ENCODE measurements at regions not wholly inside any gene's neighbourhood (a gene's known extent, or its start where the extent isn't known, plus 50 kb on each side); places are given as distances from the start of the nearest gene placed in this dataset.

DNA sequence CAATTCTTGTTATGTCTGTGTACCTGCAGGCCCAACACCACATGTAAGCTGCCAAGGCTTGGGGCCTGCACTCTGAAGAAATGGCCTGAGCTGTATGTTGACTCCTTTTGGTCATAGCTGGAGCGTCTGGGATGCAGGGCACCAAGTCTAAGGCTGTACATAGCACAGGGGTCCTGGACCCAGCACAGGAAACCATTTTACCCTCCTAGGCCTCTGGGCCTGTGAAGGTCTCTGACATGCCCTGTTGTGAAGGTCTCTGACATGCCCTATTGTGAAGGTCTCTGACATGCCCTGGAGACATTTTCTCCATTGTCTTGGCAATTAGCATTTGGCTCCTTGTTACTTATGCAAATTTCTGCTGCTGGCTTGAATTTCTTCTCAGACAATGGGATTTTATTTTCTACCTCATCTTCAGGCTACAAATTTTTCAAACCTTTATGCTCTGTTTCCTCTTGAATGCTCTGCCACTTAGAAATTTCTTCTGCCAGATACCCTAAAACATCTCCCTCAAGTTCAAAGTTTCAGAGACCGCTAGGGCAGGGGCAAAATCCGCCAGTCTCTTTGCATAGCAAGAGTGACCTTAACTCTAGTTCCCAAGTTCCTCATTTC, 246.7 kb upstream of the B3GALT2 start:
- peaks cover 8% of the 10 kb centered on the region for H3K9me3 ChIP-seq (ENCODE audit: low read depth)
- Mint-ChIP-seq H3K4me3 (no peak overlapping the region), H3K27ac (no peak overlapping the region), H3K27me3 (ENCODE audit: insufficient read depth, low read depth) (peaks cover 2% of the 10 kb centered on the region), H3K36me3 (peaks cover 2% of the 10 kb centered on the region), H3K4me1 (no peaks in the 10 kb centered on the region), H3K9me3 (peaks cover 31% of the 10 kb centered on the region)
- no peaks in the 10 kb centered on the region for H3F3A ChIP-seq (ENCODE audit: low read depth)
- H3K36me3 ChIP-seq, result no peaks in the 10 kb centered on the region
- no peaks in the 10 kb centered on the region for H3K27me3 ChIP-seq
- no peak overlapping the region for H3K9ac ChIP-seq
- TF ChIP-seq EZH2 (IDR thresholded peaks at IDR 0.05), result no peak
- no peak for TF ChIP-seq EZH2phosphoT487 (IDR thresholded peaks at IDR 0.05)
- TF ChIP-seq, protein P1, sequence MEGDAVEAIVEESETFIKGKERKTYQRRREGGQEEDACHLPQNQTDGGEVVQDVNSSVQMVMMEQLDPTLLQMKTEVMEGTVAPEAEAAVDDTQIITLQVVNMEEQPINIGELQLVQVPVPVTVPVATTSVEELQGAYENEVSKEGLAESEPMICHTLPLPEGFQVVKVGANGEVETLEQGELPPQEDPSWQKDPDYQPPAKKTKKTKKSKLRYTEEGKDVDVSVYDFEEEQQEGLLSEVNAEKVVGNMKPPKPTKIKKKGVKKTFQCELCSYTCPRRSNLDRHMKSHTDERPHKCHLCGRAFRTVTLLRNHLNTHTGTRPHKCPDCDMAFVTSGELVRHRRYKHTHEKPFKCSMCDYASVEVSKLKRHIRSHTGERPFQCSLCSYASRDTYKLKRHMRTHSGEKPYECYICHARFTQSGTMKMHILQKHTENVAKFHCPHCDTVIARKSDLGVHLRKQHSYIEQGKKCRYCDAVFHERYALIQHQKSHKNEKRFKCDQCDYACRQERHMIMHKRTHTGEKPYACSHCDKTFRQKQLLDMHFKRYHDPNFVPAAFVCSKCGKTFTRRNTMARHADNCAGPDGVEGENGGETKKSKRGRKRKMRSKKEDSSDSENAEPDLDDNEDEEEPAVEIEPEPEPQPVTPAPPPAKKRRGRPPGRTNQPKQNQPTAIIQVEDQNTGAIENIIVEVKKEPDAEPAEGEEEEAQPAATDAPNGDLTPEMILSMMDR (IDR thresholded peaks at IDR 0.05), result no peak
- no peak overlapping the region for H3K4me3 ChIP-seq
- no peak overlapping the region for H2AFZ ChIP-seq (replicated peaks)
- H3K27ac ChIP-seq, result no peak overlapping the region
- no peak for DNase-seq (ENCODE audit: low spot score)
- H3K4me1 ChIP-seq, result no peaks in the 10 kb centered on the region
- no peak overlapping the region for H3K4me2 ChIP-seq
- no peaks in the 10 kb centered on the region for H3K79me2 ChIP-seq (ENCODE audit: low read depth)
- no peaks in the 10 kb centered on the region for H4K20me1 ChIP-seq (ENCODE audit: low read depth)

DNA sequence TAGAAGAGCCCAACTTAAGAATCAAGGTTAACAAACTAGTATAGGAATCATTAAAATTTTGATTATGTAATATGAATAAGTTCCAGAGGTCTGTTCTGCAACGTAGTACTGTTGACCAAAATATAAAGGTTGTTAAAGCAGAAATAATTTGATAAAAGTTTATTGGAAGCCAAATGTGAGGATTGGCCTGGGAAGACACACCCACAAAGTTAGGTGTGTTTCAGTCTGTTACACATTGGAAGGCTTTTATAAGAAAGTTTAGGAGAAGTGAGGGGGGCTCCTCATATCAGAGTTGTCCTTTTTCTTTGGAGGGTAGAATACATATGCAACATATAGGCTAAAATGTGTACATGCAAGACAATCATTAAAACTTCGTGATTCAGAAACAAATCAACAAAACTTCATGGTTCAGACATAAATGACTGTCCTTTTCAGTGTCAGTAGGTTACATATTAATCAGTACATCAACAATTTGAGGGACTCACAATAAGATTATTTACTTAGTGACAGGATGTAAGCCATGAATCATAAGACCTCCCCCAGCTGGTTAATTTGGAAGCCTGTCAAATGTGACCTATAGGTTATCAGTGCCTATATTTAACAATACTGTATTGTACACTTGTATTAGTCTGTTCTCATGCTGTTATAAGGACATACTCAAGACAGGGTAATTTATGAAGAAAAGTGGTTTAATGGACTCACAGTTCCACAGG, 245.0 kb upstream of the B3GALT2 start:
- H3K4me1 Mint-ChIP-seq, result no peaks in the 10 kb centered on the region
- no peaks in the 10 kb centered on the region for H3K79me2 ChIP-seq (ENCODE audit: low read depth)
- H3K4me2 ChIP-seq, result no peak overlapping the region
- TF ChIP-seq EZH2phosphoT487 (IDR thresholded peaks at IDR 0.05) (no peak), EZH2 (IDR thresholded peaks at IDR 0.05) (no peak)
- TF ChIP-seq, protein P1 (IDR thresholded peaks at IDR 0.05), result no peak
- H3K27me3 Mint-ChIP-seq (ENCODE audit: insufficient read depth, low read depth), result peaks cover 2% of the 10 kb centered on the region
- no peak overlapping the region for H3K27ac Mint-ChIP-seq
- DNase-seq (ENCODE audit: low spot score), result no peak
- no peaks in the 10 kb centered on the region for H3K27me3 ChIP-seq
- peaks cover 8% of the 10 kb centered on the region for H3K9me3 ChIP-seq (ENCODE audit: low read depth)
- no peak overlapping the region for H3K27ac ChIP-seq
- H3K36me3 Mint-ChIP-seq, result peaks cover 2% of the 10 kb centered on the region
- no peaks in the 10 kb centered on the region for H4K20me1 ChIP-seq (ENCODE audit: low read depth)
- H3F3A ChIP-seq (ENCODE audit: low read depth), result no peaks in the 10 kb centered on the region
- H3K9me3 Mint-ChIP-seq, result peaks cover 27% of the 10 kb centered on the region
- no peak overlapping the region for H3K4me3 Mint-ChIP-seq
- no peaks in the 10 kb centered on the region for H3K36me3 ChIP-seq
- H2AFZ ChIP-seq (replicated peaks), result no peak overlapping the region
- H3K4me1 ChIP-seq, result no peaks in the 10 kb centered on the region
- no peak overlapping the region for H3K4me3 ChIP-seq
- H3K9ac ChIP-seq, result no peak overlapping the region

DNA sequence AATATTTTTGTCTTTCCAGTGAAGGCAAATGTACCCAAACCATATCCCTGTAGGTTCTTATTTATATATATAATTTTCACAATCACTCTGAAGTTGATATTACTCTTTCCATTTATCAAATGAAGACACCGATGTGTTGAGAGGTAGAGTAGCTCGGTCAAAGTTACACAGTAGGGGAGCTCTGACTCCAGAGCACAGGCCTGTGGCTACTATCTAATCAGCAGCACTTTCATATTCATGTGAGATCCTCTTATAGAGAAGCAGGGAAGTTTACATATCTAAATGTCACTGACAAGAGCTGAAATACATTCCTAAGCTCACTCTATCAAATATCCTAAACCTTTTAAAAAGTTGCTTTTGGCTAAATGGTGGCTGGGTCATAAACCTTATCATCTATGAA, 241.1 kb upstream of the B3GALT2 start:
- no peak for TF ChIP-seq EZH2 (IDR thresholded peaks at IDR 0.05)
- TF ChIP-seq, protein P1 (IDR thresholded peaks at IDR 0.05), result no peak
- no peak for TF ChIP-seq EZH2phosphoT487 (IDR thresholded peaks at IDR 0.05)
- H3K4me2 ChIP-seq, result no peak overlapping the region
- Mint-ChIP-seq H3K9me3 (peaks cover 8% of the 10 kb centered on the region), H3K27ac (no peak overlapping the region), H3K4me1 (peaks cover 7% of the 10 kb centered on the region), H3K4me3 (no peak overlapping the region), H3K36me3 (peaks cover 2% of the 10 kb centered on the region), H3K27me3 (ENCODE audit: insufficient read depth, low read depth) (peaks cover 2% of the 10 kb centered on the region)
- no peak overlapping the region for H3K4me3 ChIP-seq
- no peaks in the 10 kb centered on the region for H4K20me1 ChIP-seq (ENCODE audit: low read depth)
- H3K9ac ChIP-seq, result no peak overlapping the region
- H3K79me2 ChIP-seq (ENCODE audit: low read depth), result no peaks in the 10 kb centered on the region
- H2AFZ ChIP-seq (replicated peaks), result no peak overlapping the region
- no peaks in the 10 kb centered on the region for H3K36me3 ChIP-seq
- H3K9me3 ChIP-seq (ENCODE audit: low read depth), result no peaks in the 10 kb centered on the region
- DNase-seq (ENCODE audit: low spot score), result no peak
- H3F3A ChIP-seq (ENCODE audit: low read depth), result no peaks in the 10 kb centered on the region
- no peaks in the 10 kb centered on the region for H3K27me3 ChIP-seq
- H3K27ac ChIP-seq, result no peak overlapping the region
- no peaks in the 10 kb centered on the region for H3K4me1 ChIP-seq

All from neural progenitor cell (in vitro differentiated cells).